Fibroblast of lung (primary cell): ENCODE measurements at regions not wholly inside any gene's neighbourhood (a gene's known extent, or its start where the extent isn't known, plus 50 kb on each side); places are given as distances from the start of the nearest gene placed in this dataset.
A peak's percentile ranks its signal among the peaks of the same experiment; 100 is the strongest.

Experiments
- DNase-seq, 2 donors: peaks; one replicate each; pipeline versions ENCODE4 v3.0.0 to v3.0.0-alpha.2; 2010; ENCODE audit warnings: low read depth in 2 of 2
- H2AFZ ChIP-seq: 2 replicates; pipeline ENCODE4 v1.5.1; 2012; ENCODE audit warnings: low read length, control low read depth, inconsistent platforms
- H3K27ac ChIP-seq: 2 replicates; pipeline ENCODE4 v1.5.1; 2011; ENCODE audit warnings: low read length, control low read depth; ENCODE audit not compliant: insufficient read depth
- H3K27me3 ChIP-seq: 2 replicates; pipeline ENCODE4 v1.5.1; 2011; ENCODE audit warnings: mild to moderate bottlenecking, low read length; ENCODE audit not compliant: control insufficient read depth, insufficient read depth
- H3K36me3 ChIP-seq: 2 replicates; pipeline ENCODE4 v1.5.1; 2011; ENCODE audit warnings: low read length; ENCODE audit not compliant: control insufficient read depth, insufficient read depth
- H3K4me1 ChIP-seq: 2 replicates; pipeline ENCODE4 v1.5.1; 2011; ENCODE audit warnings: low read length; ENCODE audit not compliant: control insufficient read depth, insufficient read depth; ENCODE audit errors: extremely low read depth
- H3K4me2 ChIP-seq: 2 replicates; pipeline ENCODE4 v1.5.1; 2011; ENCODE audit warnings: low read length, control low read depth; ENCODE audit not compliant: insufficient read depth; ENCODE audit errors: extremely low read depth
- H3K4me3 ChIP-seq, 4 experiments: fragments of 200-600 bp in 1 of 4; sonication (generic) in 1 of 4; replicated peaks in 1 of 4; 2 replicates each; pipeline ENCODE4 v1.5.1; 2011 to 2016; ENCODE audit warnings: low read length in 4 of 4, low read depth in 3 of 4, mild to moderate bottlenecking in 3 of 4, control low read depth in 2 of 4, inconsistent platforms in 1 of 4, mixed read lengths in 1 of 4; ENCODE audit not compliant: insufficient read depth in 1 of 4; ENCODE audit errors: control extremely low read depth in 1 of 4
- H3K79me2 ChIP-seq: 2 replicates; pipeline ENCODE4 v1.5.1; 2012; ENCODE audit warnings: mild to moderate bottlenecking, low read length, inconsistent platforms; ENCODE audit not compliant: control insufficient read depth, insufficient read depth
- H3K9ac ChIP-seq: 2 replicates; pipeline ENCODE4 v1.5.1; 2011; ENCODE audit warnings: mild to moderate bottlenecking, low read length, control low read depth; ENCODE audit not compliant: insufficient read depth
- H3K9me3 ChIP-seq: 2 replicates; pipeline ENCODE4 v1.5.1; 2012; ENCODE audit warnings: low read depth, low read length; ENCODE audit not compliant: control insufficient read depth, insufficient read depth
- H4K20me1 ChIP-seq: 2 replicates; pipeline ENCODE4 v1.5.1; 2011; ENCODE audit warnings: low read length; ENCODE audit not compliant: control insufficient read depth, insufficient read depth; ENCODE audit errors: extremely low read depth
- CTCF ChIP-seq, 2 donors: IDR thresholded peaks in 1 of 2; conservative IDR thresholded peaks in 1 of 2; 1 replicate in 1 of 2; 2 replicates in 1 of 2; pipeline ENCODE4 v1.5.1; 2011 to 2012; ENCODE audit warnings: low read length in 2 of 2, control low read depth in 1 of 2, inconsistent platforms in 1 of 2, low read depth in 1 of 2, mild to moderate bottlenecking in 1 of 2
- EZH2 ChIP-seq: IDR thresholded peaks from 2 replicates; pipeline ENCODE4 v1.5.1; 2012; ENCODE audit warnings: low read length, control low read depth, mild to moderate bottlenecking; ENCODE audit errors: missing control alignments

- no peak overlapping the region for H3K27ac ChIP-seq
- no peak overlapping the region for H3K4me2 ChIP-seq
- no peaks in the 10 kb centered on the region for H3K79me2 ChIP-seq
- TF ChIP-seq CTCF (conservative IDR thresholded peaks at IDR 0.05 in 1 of 2, IDR thresholded peaks at IDR 0.05 in 1 of 2; ENCODE audit: low read depth in 1 of 2, low read length in 2 of 2), result no peak
- no peak for TF ChIP-seq EZH2
- no peak overlapping the region for H3K9ac ChIP-seq
- no peaks in the 10 kb centered on the region for H3K36me3 ChIP-seq
- peak in 1 of 2 donors; percentile 20 for DNase-seq
- no peaks in the 10 kb centered on the region for H3K9me3 ChIP-seq
- H3K4me3 ChIP-seq, result no peak overlapping the region
- H3K4me1 ChIP-seq, result no peaks in the 10 kb centered on the region
- H4K20me1 ChIP-seq, result no peaks in the 10 kb centered on the region
- H2AFZ ChIP-seq, result no peak overlapping the region
- H3K27me3 ChIP-seq, result no peaks in the 10 kb centered on the region
Measured at GRCh38 chr19:29881386-29881785, 60.7 kb upstream of the URI1 start.

DNA sequence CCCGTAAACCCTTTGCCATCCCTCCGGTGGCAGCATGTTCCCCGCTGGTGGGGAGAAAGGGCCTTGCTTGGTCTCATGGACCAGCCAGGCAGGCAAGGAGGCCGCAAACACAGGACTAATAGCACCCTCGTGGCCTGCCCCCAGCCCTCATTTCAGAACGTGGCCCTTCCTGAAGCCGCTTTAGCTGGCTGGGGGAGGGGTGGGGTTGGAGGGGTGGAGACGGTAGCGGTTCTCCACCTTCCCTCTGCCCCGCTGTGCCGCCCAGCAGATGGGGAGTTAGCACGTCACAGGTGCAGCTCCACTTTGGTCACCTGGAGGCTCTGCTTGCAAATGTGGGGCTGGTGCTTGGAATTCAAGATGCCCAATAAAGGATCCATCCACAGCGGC, 59.3 kb upstream of the URI1 start:
- Histone ChIP-seq H2AFZ (no peak overlapping the region), H3K79me2 (no peaks in the 10 kb centered on the region), H3K27me3 (no peaks in the 10 kb centered on the region), H3K4me2 (no peak overlapping the region), H3K9ac (no peak overlapping the region), H3K36me3 (no peaks in the 10 kb centered on the region), H3K9me3 (no peaks in the 10 kb centered on the region), H3K27ac (no peak overlapping the region), H3K4me1 (no peaks in the 10 kb centered on the region), H3K4me3 (no peak overlapping the region), H4K20me1 (no peaks in the 10 kb centered on the region)
- TF ChIP-seq EZH2 (no peak), CTCF (conservative IDR thresholded peaks at IDR 0.05 in 1 of 2, IDR thresholded peaks at IDR 0.05 in 1 of 2; ENCODE audit: low read depth in 1 of 2, low read length in 2 of 2) (no peak)
- DNase-seq, result no peak

DNA sequence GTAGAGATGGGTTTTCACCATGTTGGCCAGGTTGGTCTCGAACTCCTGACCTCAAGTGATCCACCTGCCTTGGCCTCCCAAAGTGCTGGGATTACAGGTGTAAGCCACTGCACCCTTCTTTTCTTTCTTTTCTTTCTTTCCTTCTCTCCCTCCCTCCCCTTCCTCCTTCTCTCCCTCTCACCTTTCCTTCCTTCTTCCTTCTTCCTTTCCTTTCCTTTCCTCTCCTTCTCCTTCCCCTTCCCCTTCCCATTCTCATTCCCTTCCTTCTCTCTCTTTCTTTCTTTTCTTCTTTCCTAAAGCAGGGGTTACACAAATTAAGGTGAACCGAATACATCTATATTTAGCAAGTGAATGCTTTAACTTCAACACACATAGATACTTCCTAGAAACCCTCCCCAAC, 58.0 kb upstream of the URI1 start:
- Histone ChIP-seq H3K9ac (no peak overlapping the region), H3K79me2 (no peaks in the 10 kb centered on the region), H3K27me3 (no peaks in the 10 kb centered on the region), H3K4me3 (no peak overlapping the region), H3K9me3 (no peaks in the 10 kb centered on the region), H3K4me1 (no peaks in the 10 kb centered on the region), H2AFZ (no peak overlapping the region), H3K4me2 (no peak overlapping the region), H3K36me3 (no peaks in the 10 kb centered on the region), H4K20me1 (no peaks in the 10 kb centered on the region), H3K27ac (no peak overlapping the region)
- no peak for TF ChIP-seq CTCF (conservative IDR thresholded peaks at IDR 0.05 in 1 of 2, IDR thresholded peaks at IDR 0.05 in 1 of 2; ENCODE audit: low read depth in 1 of 2, low read length in 2 of 2)
- no peak for TF ChIP-seq EZH2
- DNase-seq, result no peak
